ENCODE measurements at regions not wholly inside any gene's neighbourhood (a gene's known extent, or its start where the extent isn't known, plus 50 kb on each side); places are given as distances from the start of the nearest gene placed in this dataset.
"Not testable (repeated sequence)": the region's sequence is repeated elsewhere in the genome, so short reads cannot be mapped to it uniquely, and the experiment has no call there.

GRCh38 chr10:57579926-57580325 is 687.8 kb downstream of the IPMK start:
- ChIA-PET CTCF (interaction anchor here (0.8 to 3.2 kb wide), 4 partner anchors 61 to 230 kb away, joined by 3 to 23 read pairs (median 4); no protein-coding TSS in a partner anchor), POLR2A (ENCODE audit: low non-redundant PET) (no interaction called here)
- TF ChIP-seq, protein P1, sequence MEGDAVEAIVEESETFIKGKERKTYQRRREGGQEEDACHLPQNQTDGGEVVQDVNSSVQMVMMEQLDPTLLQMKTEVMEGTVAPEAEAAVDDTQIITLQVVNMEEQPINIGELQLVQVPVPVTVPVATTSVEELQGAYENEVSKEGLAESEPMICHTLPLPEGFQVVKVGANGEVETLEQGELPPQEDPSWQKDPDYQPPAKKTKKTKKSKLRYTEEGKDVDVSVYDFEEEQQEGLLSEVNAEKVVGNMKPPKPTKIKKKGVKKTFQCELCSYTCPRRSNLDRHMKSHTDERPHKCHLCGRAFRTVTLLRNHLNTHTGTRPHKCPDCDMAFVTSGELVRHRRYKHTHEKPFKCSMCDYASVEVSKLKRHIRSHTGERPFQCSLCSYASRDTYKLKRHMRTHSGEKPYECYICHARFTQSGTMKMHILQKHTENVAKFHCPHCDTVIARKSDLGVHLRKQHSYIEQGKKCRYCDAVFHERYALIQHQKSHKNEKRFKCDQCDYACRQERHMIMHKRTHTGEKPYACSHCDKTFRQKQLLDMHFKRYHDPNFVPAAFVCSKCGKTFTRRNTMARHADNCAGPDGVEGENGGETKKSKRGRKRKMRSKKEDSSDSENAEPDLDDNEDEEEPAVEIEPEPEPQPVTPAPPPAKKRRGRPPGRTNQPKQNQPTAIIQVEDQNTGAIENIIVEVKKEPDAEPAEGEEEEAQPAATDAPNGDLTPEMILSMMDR (conservative IDR thresholded peaks at IDR 0.05; ENCODE audit: low read depth) = no peak; the same call in 1 of the 2 replicates
- DNase-seq (ENCODE audit: low spot score) = peak; percentile 1
- no peak overlapping the region for H3K27ac ChIP-seq

GRCh38 chr10:57562211-57562610 is 705.5 kb downstream of the IPMK start:
- TF ChIP-seq, protein P1 (conservative IDR thresholded peaks at IDR 0.05; ENCODE audit: low read depth) = no peak
- H3K27ac ChIP-seq = no peak overlapping the region
- POLR2A ChIA-PET (ENCODE audit: low non-redundant PET) = no interaction called here
- no peak for DNase-seq (ENCODE audit: low spot score)
- CTCF ChIA-PET = no interaction called here

DNA sequence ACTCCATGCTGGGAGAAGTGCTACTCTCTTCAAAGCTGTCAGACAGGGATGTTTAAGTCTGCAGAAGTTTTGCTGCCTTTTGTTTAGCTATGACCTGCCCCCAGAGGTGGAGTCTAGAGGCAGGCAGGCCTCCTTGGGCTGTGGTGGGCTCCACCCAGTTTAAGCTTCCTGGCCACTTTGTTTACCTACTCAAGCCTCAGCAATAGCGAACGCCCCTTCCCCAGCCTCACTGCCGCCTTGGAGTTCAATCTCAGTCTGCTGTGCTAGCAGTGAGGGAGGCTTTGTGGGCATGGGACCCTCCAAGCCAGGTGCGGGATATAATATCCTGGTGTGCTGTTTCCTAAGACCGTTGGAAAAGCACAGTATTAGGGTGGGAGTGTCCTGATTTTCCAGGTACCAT is 715.9 kb downstream of the IPMK start:
- DNase-seq (ENCODE audit: low spot score); H3K27ac ChIP-seq; POLR2A ChIA-PET (ENCODE audit: low non-redundant PET); CTCF ChIA-PET: not testable (repeated sequence)

DNA sequence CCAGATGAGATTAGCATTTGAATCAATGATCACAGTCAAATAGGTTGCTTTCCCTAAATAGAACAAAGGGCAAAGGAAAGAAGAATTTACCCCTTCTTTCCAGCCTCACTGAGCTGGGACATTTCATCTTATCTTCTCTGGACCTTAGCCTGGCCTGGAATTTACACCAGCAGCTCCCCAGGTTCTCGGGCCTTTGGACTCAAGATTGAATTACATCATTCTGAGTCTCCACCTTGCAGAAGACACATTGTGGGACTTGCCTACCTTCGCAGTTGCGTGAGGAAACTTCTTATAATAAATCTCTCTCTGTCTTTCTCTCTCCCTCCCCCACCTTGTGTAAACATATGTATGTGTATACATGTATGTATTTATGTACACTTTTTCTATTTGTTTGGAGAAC is 732.4 kb downstream of the IPMK start:
- CTCF ChIA-PET = no interaction called here
- POLR2A ChIA-PET (ENCODE audit: low non-redundant PET) = no interaction called here
- DNase-seq (ENCODE audit: low spot score) = no peak

GRCh38 chr10:57513637-57514036 is 754.1 kb downstream of the IPMK start:
- TF ChIP-seq, protein P1 (conservative IDR thresholded peaks at IDR 0.05; ENCODE audit: low read depth) = no peak
- no peak overlapping the region for H3K27ac ChIP-seq
- no peak for DNase-seq (ENCODE audit: low spot score)
- CTCF ChIA-PET = no interaction called here
- POLR2A ChIA-PET (ENCODE audit: low non-redundant PET) = no interaction called here

More for the DNA sequence above, 732.4 kb downstream of the IPMK start:
- TF ChIP-seq, protein P1 (conservative IDR thresholded peaks at IDR 0.05; ENCODE audit: low read depth) = no peak
- no peak overlapping the region for H3K27ac ChIP-seq

DNA sequence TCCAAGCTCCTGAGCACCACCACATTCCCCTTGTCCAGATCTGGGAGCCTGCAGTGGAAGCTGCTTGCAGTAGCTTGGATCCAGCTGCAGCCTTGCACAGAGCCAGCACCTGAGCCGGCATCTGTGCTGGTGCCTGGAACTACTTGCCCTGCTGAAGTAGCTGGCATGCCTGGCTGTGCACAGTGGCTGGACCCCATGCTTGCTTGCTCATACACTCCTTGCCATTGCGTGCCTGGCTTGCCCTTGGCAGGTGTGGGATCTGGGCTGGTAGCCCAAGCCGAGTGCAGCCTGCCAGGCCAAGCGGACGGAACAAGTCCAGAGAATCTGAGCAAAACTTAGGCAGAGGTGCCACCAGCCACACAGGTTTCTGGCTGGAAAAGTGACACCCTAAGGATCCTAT is 759.9 kb downstream of the IPMK start:
- no peak overlapping the region for H3K27ac ChIP-seq
- ChIA-PET CTCF (no interaction called here), POLR2A (ENCODE audit: low non-redundant PET) (no interaction called here)
- no peak for DNase-seq (ENCODE audit: low spot score)
- TF ChIP-seq, protein P1 (conservative IDR thresholded peaks at IDR 0.05; ENCODE audit: low read depth) = no peak

- POLR2A ChIA-PET (ENCODE audit: low non-redundant PET) = no interaction called here
- no peak for DNase-seq (ENCODE audit: low spot score)
- H3K27ac ChIP-seq = no peak overlapping the region
- TF ChIP-seq, protein P1 (conservative IDR thresholded peaks at IDR 0.05; ENCODE audit: low read depth) = no peak
- CTCF ChIA-PET = no interaction called here
These were observed 761.1 kb downstream of the IPMK start for GRCh38 chr10:57506414-57507094.
